Mesothelial cell of epicardium (in vitro differentiated cells): ENCODE measurements at regions not wholly inside any gene's neighbourhood (a gene's known extent, or its start where the extent isn't known, plus 50 kb on each side); places are given as distances from the start of the nearest gene placed in this dataset.

Source experiments
- DNase-seq, 2 experiments: peaks; one replicate each; pipeline ENCODE4 v3.0.0; 2021; ENCODE audit warnings: low spot score in 2 of 2; ENCODE audit not compliant: unreplicated experiment in 2 of 2
- H3K27ac Mint-ChIP-seq: 2 replicates; pipeline ENCODE4 v1.8.0; 2021; ENCODE audit warnings: mixed read lengths
- H3K27me3 Mint-ChIP-seq: 2 replicates; pipeline ENCODE4 v1.8.0; 2021; ENCODE audit warnings: low read depth, mixed read lengths
- H3K36me3 Mint-ChIP-seq: 2 replicates; pipeline ENCODE4 v1.8.0; 2021; ENCODE audit warnings: mixed read lengths
- H3K4me1 Mint-ChIP-seq: 2 replicates; pipeline ENCODE4 v1.8.0; 2021; ENCODE audit warnings: mixed read lengths
- H3K4me3 Mint-ChIP-seq: 2 replicates; pipeline ENCODE4 v1.8.0; 2021; ENCODE audit warnings: mild to moderate bottlenecking, moderate library complexity, mixed read lengths
- H3K9me3 Mint-ChIP-seq: 2 replicates; pipeline ENCODE4 v1.8.0; 2021; ENCODE audit warnings: mixed read lengths
- TF ChIP-seq, protein P1 (sequence below): fragments of 200-600 bp; sonication (generic); IDR thresholded peaks from one replicate; pipeline ENCODE4 v1.5.0; 2021; ENCODE audit warnings: antibody characterized with exemption; ENCODE audit not compliant: unreplicated experiment

- TF ChIP-seq, protein P1, sequence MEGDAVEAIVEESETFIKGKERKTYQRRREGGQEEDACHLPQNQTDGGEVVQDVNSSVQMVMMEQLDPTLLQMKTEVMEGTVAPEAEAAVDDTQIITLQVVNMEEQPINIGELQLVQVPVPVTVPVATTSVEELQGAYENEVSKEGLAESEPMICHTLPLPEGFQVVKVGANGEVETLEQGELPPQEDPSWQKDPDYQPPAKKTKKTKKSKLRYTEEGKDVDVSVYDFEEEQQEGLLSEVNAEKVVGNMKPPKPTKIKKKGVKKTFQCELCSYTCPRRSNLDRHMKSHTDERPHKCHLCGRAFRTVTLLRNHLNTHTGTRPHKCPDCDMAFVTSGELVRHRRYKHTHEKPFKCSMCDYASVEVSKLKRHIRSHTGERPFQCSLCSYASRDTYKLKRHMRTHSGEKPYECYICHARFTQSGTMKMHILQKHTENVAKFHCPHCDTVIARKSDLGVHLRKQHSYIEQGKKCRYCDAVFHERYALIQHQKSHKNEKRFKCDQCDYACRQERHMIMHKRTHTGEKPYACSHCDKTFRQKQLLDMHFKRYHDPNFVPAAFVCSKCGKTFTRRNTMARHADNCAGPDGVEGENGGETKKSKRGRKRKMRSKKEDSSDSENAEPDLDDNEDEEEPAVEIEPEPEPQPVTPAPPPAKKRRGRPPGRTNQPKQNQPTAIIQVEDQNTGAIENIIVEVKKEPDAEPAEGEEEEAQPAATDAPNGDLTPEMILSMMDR = no peak
- peaks cover 2% of the 10 kb centered on the region for H3K4me1 Mint-ChIP-seq
- no peaks in the 10 kb centered on the region for H3K9me3 Mint-ChIP-seq
- H3K27me3 Mint-ChIP-seq = peaks cover 9% of the 10 kb centered on the region
- H3K4me3 Mint-ChIP-seq = no peak overlapping the region
- no peak for DNase-seq
- H3K36me3 Mint-ChIP-seq = no peaks in the 10 kb centered on the region
- no peak overlapping the region for H3K27ac Mint-ChIP-seq
These were observed 143.9 kb upstream of the NOVA1 start for GRCh38 chr14:26741711-26742212.

DNA sequence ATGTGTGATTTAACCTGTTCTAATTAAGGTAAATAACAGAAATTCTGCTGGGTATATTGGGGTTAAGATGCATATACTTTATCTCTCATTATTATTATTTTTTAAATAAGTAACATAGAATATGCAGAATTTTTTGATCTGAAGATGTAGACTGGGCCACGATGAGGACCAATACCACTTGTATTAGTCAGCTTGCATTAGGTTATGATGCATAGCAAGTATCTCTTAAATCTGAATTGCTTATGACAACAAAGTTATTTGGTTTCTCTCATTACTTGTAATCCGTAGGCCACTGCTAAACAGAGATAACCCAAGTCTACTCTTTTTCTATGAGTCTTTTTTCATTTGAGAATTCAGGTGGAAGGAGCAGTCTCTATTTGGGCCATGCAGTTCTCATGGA, 145.5 kb upstream of the NOVA1 start:
- H3K4me1 Mint-ChIP-seq = peaks cover 2% of the 10 kb centered on the region
- no peak for DNase-seq
- TF ChIP-seq, protein P1 = no peak
- no peaks in the 10 kb centered on the region for H3K9me3 Mint-ChIP-seq
- no peak overlapping the region for H3K27ac Mint-ChIP-seq
- H3K4me3 Mint-ChIP-seq = no peak overlapping the region
- H3K36me3 Mint-ChIP-seq = no peaks in the 10 kb centered on the region
- peaks cover 10% of the 10 kb centered on the region for H3K27me3 Mint-ChIP-seq

DNA sequence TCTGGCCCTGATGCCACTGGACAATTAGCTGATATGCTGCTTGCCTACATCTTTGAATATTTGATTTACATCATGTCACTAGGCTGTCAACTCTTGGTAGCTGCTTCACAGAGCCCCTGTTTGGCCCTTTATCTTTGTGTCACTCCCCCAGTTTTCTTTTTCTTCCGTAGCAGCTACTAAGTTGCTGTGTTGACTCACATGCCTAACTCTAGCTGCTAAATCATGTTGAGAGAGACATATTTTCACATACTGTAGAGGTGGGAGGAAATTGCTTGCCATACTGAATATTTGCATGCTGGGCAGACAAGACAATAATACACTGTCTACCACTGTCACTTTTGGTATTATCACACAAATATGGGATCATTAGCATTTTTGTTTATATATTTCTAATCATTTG, 147.1 kb upstream of the NOVA1 start:
- H3K4me1 Mint-ChIP-seq = peaks cover 2% of the 10 kb centered on the region
- H3K4me3 Mint-ChIP-seq = no peak overlapping the region
- TF ChIP-seq, protein P1 = no peak
- no peak for DNase-seq
- H3K27ac Mint-ChIP-seq = no peak overlapping the region
- no peaks in the 10 kb centered on the region for H3K36me3 Mint-ChIP-seq
- no peaks in the 10 kb centered on the region for H3K9me3 Mint-ChIP-seq
- H3K27me3 Mint-ChIP-seq = peaks cover 10% of the 10 kb centered on the region

- TF ChIP-seq, protein P1 = no peak
- no peaks in the 10 kb centered on the region for H3K27me3 Mint-ChIP-seq
- no peaks in the 10 kb centered on the region for H3K4me1 Mint-ChIP-seq
- H3K4me3 Mint-ChIP-seq = no peak overlapping the region
- H3K9me3 Mint-ChIP-seq = peaks cover 7% of the 10 kb centered on the region
- H3K36me3 Mint-ChIP-seq = no peaks in the 10 kb centered on the region
- H3K27ac Mint-ChIP-seq = no peak overlapping the region
- no peak for DNase-seq
These were observed 163.7 kb upstream of the NOVA1 start for GRCh38 chr14:26761532-26761931.

DNA sequence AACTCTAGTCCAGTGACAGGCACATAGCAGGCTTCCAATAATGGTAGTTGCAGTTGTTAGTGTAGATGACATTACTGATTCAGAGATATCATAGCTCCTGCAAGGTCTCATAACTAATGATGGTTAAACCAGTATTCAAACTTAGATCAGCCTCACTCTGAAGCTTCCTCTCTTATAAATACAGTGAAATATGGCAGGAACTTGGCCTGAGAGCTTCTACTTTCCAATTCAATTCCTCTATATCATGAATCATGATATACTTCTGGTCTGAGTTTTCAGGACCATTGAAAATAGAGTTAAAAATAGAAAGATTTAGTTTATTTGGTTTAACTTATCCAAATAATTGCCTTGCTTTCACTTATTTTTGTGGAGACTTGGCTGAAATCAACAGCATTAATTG, 167.5 kb upstream of the NOVA1 start:
- H3K4me1 Mint-ChIP-seq = no peaks in the 10 kb centered on the region
- H3K9me3 Mint-ChIP-seq = no peaks in the 10 kb centered on the region
- H3K27ac Mint-ChIP-seq = no peak overlapping the region
- H3K4me3 Mint-ChIP-seq = no peak overlapping the region
- no peak for DNase-seq
- no peaks in the 10 kb centered on the region for H3K27me3 Mint-ChIP-seq
- no peaks in the 10 kb centered on the region for H3K36me3 Mint-ChIP-seq
- TF ChIP-seq, protein P1 = no peak

- TF ChIP-seq, protein P1 = no peak
- H3K4me3 Mint-ChIP-seq = no peak overlapping the region
- H3K36me3 Mint-ChIP-seq = no peaks in the 10 kb centered on the region
- H3K9me3 Mint-ChIP-seq = no peaks in the 10 kb centered on the region
- H3K27me3 Mint-ChIP-seq = no peaks in the 10 kb centered on the region
- no peak for DNase-seq
- no peaks in the 10 kb centered on the region for H3K4me1 Mint-ChIP-seq
- no peak overlapping the region for H3K27ac Mint-ChIP-seq
These were observed 168.1 kb upstream of the NOVA1 start for GRCh38 chr14:26765768-26766520.
